ENCODE measurements at regions not wholly inside any gene's neighbourhood (a gene's known extent, or its start where the extent isn't known, plus 50 kb on each side); places are given as distances from the start of the nearest gene placed in this dataset.

DNA sequence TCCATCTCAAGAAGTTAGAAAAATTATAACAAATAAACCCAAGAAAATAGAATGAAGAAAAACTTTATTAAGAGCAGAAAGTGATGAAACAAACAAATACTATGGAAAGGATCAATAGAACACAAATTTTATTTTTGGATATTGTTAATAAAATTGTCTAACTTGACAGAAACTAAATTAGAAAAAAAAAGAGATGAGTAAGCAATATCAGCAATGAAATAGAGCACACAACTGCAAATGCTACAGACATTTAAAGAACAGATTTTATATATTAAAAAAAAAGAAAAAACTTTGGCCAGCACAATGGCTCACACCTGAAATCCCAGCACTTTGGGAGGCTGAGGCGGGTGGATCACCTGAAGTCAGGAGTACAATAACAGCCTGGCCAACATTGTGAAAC, 628.0 kb downstream of the EPHA7 start:
- DNase-seq = no peak

DNA sequence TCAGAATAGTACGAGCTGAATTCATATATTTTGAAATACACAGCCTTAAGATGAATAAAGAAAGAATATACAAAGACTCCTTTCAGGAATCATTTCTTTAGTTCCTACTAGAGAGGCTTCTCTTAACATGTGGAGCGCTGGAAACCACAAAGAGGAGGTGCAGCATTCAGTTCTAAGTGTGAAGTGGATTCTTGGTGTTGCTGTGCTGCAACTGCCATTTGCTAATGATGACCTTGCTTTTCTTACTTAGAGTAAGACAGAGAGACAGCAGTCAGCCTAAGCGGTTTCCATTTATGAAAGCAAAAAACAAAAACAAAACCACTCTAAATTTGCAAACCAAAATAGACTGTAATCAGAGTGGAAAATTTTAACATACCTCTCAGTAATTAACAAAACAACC, 629.0 kb downstream of the EPHA7 start:
- DNase-seq = no peak

DNA sequence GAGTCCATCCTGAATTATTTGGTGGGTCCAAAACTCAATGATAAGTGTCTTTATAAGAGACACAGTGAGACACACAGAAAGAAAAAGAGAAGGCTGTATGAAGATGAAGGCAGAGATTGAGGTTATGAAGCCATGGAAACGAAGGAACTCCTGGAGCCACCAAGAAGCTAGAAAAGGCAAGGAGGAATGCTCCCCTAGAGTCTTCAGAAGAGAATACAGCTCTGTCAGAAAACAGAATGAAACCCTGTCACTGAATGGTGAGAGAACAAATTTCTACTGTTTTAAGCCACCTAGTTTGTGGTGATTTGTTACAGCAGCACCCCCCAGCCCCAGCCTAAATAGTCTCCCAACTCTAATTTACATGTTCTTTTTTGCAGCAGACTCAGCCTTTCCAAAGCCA, 635.1 kb downstream of the EPHA7 start:
- DNase-seq = no peak

DNA sequence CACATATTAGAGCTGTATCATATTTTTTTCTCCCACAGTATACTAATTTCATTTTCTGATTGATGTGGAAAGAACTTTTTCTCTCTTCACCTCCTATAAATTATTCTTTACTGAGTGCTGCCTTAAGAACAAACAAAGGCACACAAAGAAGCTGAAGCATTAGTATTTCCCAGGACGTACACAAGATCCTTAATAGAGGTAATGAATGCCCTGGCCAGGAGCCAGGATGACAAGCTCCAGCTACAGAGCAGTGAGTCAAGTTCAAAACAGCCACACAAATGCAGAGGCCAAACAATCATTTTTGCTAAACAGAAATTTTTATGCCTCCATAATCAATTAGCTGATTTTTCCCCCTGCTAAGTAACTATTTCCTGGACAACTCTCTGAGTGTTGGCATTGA, 639.6 kb downstream of the EPHA7 start:
- peak; percentile 84 for DNase-seq

DNA sequence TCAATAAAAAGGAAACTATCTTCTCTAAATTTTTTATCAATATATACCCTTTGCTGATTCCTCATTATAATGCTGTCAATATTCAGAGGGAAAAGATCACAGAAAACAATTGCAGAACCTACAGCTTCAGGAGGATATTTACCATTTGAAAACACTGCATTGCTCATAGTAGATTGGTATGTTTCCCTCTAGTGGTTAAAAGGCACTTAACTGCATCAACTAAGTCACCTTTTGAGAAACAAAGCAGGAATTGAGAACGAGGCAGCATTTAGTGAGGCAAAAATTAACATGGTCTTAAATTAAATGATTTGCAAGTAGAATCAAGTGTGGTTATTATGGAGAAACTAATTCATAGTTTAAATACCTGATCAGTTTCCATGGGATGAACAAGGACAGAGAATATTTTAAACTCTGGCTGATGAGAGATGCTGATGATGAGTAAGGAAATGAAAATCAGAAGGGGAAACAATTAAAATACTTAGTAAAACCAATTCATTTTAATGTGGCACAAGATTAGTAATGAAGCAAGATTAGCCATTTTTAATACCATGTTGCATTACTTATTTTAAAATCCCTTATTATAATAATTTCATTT, 642.1 kb downstream of the EPHA7 start:
- DNase-seq = peak; percentile 66

DNA sequence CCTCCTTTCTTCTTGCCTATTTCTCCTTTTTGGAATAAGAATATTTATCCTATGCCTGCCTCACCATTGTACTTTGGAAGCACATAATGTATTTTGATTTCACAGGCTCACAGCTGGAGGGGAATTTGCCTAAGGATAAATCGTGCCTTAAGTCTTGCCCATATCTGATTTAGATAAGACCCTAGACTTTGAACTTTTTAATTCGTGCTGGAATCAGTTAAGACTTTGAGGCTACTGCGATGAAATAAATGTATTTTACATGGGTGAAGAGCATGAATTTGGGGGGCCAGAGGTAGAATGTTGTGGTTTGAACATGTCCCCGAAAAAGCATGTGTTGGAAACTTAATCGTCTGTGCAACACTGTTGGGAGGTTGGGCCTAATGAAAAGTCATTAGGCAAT, 648.8 kb downstream of the EPHA7 start:
- no peak for DNase-seq

DNA sequence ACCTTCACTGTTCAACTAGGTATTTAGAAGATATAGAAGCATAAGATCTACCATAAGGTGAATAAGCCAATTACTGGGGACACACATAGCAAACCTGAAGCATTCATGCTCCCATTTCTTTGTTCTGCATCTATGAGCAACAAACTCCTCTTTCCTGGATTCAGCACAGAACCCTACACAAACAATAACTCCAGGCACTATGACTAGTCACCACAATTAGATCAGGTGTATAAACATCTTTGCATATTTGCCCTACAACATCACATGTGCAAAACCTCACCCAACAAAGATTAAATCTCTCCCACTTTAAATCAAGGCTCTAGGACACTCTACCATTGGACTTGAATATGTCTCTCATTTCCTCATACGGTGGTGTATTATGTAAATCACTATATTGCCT, 652.3 kb downstream of the EPHA7 start:
- DNase-seq = peak; percentile 48

DNA sequence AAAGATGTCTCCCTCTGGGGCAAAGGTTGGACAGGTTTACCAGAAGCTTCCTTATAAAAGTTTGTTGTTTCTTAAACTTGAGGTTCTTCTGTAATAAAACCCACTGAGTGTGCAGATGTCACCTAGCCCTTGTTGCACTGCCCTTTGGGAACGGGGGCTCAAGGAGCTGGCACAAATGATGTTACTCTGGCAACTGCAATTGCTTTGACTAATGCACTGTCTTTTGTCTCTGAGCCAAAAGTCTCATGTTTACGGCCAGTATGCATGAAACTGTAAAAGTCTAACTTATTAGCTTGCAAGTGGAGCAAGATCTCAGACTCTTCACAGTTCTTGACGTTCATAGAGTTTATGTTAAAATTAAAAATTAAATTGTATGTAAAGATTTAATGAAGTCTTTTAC, 655.7 kb downstream of the EPHA7 start:
- no peak for DNase-seq

DNA sequence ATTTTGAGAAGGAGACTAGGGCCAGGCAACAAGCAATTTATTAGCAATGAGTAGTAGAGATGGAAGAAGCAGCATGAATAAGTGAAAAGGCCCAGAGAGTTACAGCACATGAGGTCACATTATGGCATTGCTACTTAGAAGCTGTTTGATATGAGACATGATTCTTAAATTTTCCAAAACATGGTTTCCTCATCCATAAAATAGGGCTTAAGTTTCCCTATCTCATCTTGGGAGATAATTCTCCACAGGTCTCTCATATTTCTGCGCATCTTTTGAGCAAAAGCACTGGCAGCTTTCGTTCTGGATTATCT, 656.1 kb downstream of the EPHA7 start:
- DNase-seq = no peak

DNA sequence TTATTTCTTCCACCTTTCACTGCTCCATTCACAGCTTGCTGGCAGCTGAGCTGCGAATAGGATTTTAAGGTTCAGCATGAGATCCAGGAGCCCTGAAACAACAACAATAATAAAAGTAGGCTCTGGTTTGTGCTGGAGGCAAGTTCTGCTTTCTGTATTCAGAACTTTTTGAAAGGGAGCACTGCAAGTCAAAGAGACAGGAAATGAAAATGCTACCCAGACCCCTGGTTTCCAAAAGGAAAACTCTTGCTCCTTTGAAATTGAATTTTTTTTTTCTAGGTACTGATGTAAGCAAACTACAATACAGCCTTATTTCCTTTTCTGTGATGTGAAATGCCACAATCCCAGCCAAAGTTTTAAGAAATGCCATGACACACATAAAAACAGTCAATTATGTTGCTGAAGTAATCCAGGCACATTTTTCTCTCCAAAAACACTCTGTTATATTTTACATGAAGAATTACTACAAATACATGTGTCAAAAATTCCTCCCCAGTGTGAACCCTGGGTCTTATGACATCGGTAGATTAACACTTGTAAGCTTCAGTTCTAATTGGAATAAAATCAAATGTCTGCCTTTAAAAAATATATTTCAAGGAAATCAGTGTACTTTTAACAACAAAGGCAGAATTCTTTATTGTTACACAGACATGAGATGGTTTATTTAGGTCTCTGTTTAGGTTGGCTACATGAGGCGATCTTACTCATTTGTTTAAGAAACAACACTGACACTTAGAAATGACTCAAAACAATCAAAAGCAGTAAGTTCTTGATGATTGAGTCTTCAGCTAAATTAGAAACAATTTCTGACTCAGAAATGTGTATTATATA, 656.7 kb downstream of the EPHA7 start:
- no peak for DNase-seq

DNA sequence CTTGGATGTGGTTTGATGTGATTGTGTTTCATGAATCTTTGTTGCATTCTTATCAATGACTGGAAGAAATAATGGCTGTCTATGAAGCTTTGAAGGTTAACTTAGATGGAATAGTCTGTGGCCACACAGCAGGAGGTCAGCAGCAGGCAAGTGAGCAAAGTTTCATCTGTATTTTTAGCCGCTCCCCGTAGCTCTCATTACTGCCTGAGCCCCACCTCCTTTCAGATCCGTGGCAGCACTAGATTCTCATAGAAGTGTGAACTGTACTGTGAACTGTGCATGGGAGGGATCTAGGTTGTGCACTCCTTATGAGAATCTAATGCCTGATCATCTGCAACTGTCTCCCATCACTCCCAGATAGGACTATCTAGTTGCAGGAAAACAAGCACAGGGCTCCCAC, 660.2 kb downstream of the EPHA7 start:
- DNase-seq = no peak

DNA sequence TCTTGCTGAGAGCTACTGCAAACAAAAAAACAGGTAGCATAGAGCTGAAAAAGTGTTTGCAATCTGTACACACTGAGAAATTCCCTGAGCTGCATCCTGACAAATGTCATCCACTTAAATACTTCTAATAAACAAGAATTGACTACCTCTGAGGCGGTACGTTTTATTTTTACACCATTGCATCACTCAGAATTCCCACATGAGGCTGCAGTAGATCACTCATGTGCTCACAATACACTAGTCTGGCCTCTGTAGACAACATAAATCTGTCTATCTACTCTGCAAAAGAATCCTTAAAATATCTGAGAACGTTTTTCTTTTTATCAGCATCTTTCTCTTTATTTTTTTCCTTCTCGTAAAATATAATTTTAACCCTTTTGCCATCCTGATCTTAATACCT, 661.4 kb downstream of the EPHA7 start:
- no peak for DNase-seq

DNA sequence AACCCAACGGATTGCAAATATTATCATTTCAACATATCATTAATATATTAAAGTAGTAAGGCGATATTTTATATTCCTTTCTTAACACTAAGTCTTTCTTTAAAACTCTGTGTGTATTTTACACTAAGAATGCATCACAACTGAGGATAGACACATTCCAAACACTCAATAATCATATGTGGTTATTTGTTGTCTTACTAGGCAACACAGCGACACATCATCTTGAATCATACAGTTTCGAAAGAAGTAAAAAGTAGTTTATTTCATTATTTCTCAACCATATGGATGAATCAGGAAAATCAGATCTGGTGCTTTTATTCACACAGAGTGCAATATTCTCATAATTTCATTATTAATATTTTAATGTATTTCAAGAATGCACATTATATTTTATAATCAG, 662.4 kb downstream of the EPHA7 start:
- DNase-seq = no peak

DNA sequence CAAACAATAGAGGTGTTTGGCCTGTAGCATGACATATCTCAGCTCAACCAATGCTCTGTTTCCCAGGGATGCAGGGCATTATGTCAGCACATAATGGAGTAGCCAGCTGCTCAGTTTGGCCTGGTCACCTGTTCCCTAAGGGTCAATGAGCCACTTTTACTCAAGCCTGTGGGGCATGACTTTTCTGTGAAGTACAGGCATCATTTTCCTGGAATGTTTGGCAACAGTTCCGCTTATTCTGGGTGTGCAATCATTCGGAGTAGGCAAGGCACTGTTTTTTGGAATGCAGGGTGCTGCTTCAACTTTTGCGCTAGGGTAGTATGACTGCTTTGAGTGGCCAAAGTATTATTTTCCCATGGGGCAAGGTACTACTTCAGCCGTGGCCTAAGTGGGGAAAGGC, 665.4 kb downstream of the EPHA7 start:
- DNase-seq = no peak

DNA sequence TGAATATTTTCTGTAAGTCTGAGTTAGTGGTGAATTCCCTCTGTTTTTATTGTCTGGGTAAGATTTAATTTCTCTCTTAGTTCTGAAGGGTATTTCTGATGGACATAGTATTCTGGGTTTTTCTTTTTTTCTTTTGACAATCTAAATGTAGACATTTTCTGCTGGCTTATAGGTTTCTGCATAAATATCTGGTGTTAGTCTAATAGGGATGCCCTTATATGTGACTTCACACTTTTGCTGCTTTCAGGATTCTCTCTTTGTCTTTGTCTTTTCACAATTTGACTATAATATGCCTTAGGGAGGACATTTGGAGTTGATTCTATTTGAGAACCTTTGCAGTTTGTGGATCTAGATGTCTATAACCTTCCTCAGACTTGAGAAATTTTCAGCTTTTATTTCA, 667.2 kb downstream of the EPHA7 start:
- no peak for DNase-seq

DNA sequence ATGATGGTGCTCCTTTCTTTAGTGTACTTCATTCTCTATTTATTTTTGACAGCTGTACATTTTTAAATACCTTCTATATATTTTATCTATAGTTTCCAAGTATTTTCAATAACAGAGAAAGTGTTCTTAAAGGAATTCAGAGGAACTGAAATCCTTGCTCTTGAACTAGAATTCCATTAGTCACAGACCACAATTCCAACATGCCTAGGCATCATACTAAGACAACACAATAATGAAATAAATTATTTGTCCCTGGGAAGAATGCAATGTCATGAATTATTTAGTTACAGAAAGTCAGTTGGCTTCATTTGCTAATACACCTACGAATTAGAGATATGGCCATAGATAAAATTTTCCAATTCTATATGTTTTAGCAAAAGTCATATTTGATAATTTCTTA, 671.2 kb downstream of the EPHA7 start:
- DNase-seq = no peak

DNA sequence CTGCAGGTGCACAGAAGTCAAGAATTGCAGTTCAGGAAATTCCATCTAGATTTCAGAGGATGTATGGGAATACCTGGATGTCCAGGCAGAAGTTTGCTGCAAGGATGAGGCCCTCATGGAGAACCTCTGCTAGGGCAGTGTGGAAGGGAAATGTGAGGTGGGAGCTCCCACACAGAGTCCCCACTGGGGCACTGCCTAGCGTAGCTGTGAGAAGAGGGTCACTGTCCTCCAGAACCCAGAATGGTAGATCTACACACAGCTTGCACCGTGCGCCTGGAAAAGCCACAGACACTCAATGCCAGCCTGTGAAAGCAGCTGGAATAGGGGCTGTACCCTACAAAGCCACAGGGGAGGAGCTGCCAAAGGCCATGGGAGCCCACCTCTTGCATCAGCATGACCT, 681.4 kb downstream of the EPHA7 start:
- no peak for DNase-seq

DNA sequence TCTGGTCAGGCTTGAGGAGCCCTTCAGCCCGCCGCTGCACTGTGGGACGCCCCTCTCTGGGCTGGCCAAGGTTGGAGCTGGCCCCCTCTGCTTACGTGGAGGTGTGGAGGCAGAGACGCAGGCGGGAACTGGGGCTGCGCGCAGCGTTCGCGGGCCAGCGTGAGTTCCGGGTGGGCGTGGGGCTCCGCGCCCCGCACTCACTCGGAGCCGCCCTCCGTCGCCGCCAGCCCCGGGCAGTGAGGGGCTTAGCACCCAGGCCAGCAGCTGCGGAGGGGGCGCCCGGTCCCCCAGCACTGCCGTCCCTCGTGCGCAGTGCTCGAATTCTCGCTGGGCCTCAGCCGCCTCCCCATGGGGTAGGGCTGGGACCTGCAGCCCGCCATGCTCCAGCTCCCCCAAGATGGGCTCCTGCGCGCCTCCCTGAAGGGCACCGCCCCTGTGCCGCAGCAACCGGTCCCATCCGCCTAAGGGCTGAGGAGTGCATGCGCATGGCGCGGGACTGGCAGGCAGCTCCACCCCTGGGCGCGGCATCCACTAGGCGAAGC, 695.9 kb downstream of the EPHA7 start:
- DNase-seq = no peak

DNA sequence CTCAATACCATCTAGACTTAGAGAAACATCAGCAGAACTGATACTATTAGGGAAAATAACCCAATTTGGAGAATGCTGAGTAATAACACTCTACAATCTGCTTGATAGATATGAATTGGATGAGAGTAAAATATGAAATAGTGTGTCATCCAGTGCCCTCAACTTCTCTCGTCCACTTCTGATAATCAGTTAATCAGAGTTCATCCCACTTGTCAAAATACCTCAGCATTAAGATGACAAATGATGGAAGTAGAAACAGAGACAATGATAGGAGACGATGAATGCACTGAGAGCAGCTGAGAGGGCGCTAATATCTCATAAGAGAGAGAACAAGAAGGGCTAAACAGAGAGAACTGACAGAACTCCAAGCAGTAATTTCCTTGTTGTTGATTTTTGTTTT, 699.6 kb downstream of the EPHA7 start:
- no peak for DNase-seq

DNA sequence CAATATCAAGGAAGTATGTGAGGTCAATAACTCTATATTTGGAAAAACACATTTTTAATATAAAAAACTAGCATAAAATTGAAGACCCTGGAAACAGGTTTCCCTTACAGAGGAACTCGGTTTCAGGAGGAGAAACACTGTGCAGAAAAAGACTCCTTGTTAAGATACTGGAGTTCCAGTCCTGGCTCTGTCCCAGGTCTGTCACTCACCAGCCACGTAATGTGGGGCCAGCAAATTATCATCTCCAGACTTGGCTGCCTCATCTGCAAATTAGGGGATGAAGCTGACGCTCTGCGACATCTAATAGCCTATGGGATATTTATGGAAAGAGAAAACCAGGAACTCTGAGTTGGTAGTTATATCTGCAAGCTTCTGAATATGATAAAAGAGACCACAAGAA, 702.7 kb downstream of the EPHA7 start:
- DNase-seq = no peak

DNA sequence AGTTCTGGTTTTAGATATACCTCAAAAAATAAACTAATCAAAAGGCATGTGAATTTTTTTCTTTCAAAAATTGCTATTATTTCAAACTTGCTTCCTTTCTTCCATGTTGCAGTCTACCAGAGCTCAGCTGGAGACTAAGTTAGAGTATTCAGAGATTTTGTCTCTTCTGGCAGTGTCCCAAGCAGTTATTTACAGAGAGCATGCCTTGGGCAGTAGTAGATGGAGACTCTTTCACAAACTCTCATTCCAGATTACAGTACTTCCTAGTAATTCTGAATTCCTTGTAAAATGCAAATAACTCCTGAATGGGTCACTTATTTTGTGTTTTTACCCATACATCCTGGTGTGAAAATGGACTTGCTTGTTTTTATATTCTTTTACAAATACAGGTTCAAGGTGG, 703.4 kb downstream of the EPHA7 start:
- no peak for DNase-seq

DNA sequence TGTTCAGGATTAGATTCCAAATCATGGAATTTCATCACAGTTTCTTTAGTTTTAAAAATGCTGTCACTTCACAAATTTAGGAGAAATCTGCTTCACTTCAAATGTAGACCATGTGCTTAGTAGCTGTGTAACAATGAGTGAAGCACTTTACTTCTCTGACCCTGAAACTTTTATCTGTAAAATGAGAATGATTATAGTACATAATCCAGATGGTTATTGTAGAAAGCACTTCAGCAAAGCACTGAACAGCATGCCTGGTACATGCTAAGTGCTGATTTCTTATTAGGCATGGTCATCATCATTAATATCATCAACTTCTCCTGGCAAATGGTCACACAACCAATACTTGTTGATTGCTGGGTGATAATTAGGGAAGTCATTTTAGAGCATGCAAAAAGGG, 705.0 kb downstream of the EPHA7 start:
- no peak for DNase-seq

DNA sequence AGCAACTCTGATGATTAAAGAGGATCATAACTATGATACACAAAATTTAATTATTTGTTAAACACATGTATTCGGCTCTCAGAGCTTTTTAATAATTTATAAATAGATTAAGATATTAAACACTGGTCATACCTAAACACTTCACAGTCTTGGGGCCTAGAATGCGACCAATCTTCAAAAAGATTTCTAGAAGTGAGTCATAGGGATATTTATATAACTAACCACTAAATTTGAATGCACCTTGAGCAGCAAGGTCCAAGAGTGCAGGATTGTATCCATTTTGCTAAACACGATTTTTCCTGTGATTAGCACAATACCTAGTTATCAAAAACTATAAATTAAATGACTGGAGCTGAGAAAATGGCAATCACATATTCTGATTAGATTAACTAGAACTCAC, 709.3 kb downstream of the EPHA7 start:
- DNase-seq = no peak

DNA sequence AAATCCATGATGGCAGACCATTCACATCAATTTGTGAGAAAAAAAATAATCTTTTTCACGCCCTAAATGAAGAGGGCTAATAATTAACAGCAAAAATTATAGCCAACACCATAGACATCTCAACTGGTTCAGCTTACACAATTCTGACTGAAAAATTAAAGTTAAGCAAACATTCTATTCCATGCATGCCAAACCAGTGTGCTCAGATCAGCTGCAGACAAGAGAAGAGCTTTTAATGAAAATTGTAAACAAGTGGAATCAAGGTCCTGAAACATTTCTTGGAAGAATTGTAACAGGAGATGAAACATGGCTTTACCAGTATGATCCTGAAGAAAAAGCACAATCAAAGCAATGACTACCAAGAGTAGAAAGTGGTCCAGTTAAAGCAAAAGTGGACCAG, 710.4 kb downstream of the EPHA7 start:
- DNase-seq = no peak

DNA sequence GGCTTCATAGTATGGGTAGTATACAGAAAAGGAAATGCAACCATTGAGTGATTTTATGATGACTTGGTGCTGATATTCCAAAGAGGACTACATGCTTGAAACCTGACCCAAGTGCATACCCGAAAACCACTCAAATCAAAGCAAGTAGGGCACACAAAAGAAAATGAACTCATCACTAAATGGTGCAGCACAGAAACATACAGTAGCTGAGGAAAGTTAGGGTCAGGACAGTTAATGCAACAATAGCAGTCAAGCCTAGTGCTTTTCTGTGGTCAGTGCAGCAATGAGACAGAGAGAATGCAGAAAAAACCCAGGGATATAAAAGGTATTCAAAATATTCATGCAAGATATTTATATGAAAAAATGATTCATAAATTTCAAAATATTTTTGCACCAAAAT, 711.1 kb downstream of the EPHA7 start:
- DNase-seq = no peak

Measured in DMS153 (cell line).